Dendritic cell treated with granulocyte-macrophage colony-stimulating factor and Interleukin-4, amounts not matched to agents 40 ng/mL and 50 ng/mL, for 4 days (primary cell): ENCODE measurements at regions not wholly inside any gene's neighbourhood (a gene's known extent, or its start where the extent isn't known, plus 50 kb on each side); places are given as distances from the start of the nearest gene placed in this dataset.
"Not testable (repeated sequence)": the region's sequence is repeated elsewhere in the genome, so short reads cannot be mapped to it uniquely, and the experiment has no call there.

Source experiments
- H3K27ac Mint-ChIP-seq: one replicate; pipeline ENCODE4 v1.8.0; 2022; ENCODE audit warnings: mild to moderate bottlenecking, mixed read lengths
- H3K27me3 Mint-ChIP-seq: one replicate; pipeline ENCODE4 v1.8.0; 2022; ENCODE audit warnings: mild to moderate bottlenecking, mixed read lengths
- H3K36me3 Mint-ChIP-seq: one replicate; pipeline ENCODE4 v1.8.0; 2022; ENCODE audit warnings: low read depth, mixed read lengths
- H3K4me1 Mint-ChIP-seq: one replicate; pipeline ENCODE4 v1.8.0; 2022; ENCODE audit warnings: low read depth, mixed read lengths
- H3K4me3 Mint-ChIP-seq: one replicate; pipeline ENCODE4 v1.8.0; 2022; ENCODE audit warnings: mild to moderate bottlenecking, moderate library complexity, mixed read lengths
- H3K9me3 Mint-ChIP-seq: one replicate; pipeline ENCODE4 v1.8.0; 2022; ENCODE audit warnings: mixed read lengths
- intact Hi-C: fragments of 100-400 bp; cut with micrococcal nuclease; formaldehyde crosslinking; loops from one replicate; pipeline ENCODE4 v1.15.0; 2022

DNA sequence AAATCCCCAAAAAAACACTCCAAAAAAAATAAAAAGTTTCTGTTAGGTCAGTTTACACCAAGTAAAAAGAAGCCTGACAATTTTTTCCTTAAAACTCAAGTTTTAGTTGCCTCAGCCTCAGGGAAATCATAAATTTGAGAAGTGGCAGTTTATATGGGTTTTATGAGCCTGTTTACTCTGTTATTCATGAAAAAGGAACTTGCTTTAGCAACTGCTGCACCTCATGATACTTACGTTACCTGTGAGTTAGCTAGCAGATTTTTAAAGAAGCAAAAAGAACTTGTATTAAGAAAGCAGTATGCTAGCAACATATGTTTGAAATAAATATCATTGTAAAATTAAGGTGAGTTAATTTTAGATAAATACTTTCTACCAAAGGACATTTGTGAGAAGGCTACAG lies 1264.5 kb upstream of the PHF14 start:
- H3K4me3 Mint-ChIP-seq = no peak overlapping the region

DNA sequence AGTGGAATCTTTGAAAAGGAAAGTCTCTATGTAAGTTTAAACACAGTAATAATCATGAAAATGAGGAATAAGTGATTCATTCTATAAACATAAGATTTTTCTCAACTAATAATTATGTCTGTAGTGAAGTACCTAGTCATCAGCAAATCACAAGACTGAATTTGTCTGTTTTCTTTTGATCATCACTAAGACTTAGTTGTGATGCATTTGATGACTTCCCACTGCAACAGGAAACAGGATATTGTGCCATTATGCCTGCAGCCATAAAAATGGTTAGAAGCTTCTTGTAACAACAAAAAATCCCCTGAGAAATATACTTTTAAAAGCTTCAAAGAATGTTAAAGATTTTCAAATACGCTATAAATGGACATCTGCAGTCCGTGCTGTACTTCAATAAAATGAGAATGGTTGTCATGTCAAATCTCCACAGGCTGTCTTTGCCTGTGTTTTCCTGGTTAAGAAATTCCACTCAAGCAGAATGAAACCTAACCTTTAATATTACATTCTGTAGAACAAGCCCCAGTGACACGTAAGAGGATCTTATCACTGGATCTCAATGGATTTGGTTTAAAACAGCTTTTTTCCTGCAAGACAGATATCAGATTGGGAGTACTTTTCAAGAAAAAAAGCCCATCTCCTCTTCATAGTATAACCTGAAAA lies 1262.3 kb upstream of the PHF14 start:
- H3K27me3 Mint-ChIP-seq = no peaks in the 10 kb centered on the region

More for the DNA sequence above, 1264.5 kb upstream of the PHF14 start:
- intact Hi-C loops = no loop called here
- H3K36me3 Mint-ChIP-seq = no peaks in the 10 kb centered on the region
- no peak overlapping the region for H3K27ac Mint-ChIP-seq
- no peaks in the 10 kb centered on the region for H3K4me1 Mint-ChIP-seq
- H3K9me3 Mint-ChIP-seq = peaks cover 2% of the 10 kb centered on the region
- H3K27me3 Mint-ChIP-seq = no peaks in the 10 kb centered on the region

DNA sequence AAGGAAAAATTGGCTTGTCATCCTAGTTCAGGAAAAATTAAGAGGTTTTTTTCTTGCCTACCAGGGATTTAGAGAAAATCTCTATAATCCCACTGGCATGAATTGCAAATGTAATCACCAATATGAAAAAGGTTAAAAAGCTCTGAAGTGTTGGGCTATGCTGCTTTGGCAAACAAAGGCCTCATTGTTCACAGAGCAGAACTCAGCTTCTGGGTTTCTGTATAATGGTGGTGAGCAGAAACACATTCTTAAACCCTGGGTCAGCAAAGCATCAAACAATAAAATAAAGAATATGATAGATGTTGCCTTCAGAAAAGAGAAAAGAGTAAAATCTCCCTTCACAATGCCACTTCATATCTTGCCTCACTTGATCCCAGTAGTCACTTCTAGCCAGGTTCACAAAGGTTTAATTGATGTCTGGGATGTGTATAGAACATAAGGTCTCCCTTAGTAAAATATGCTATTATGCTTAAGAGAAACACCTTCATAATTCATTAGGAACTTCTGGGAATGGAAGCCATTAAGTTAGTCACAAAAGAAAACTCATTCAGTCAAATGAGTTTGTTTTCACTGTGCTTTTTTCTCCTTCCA lies 1255.5 kb upstream of the PHF14 start:
- Mint-ChIP-seq H3K4me1 (no peaks in the 10 kb centered on the region), H3K4me3 (no peak overlapping the region), H3K9me3 (peaks cover 36% of the 10 kb centered on the region), H3K27ac (no peak overlapping the region), H3K36me3 (no peaks in the 10 kb centered on the region), H3K27me3 (no peaks in the 10 kb centered on the region)
- intact Hi-C loops = no loop called here

More for the DNA sequence above, 1262.3 kb upstream of the PHF14 start:
- Mint-ChIP-seq H3K4me1 (no peaks in the 10 kb centered on the region), H3K27ac (no peak overlapping the region), H3K4me3 (no peak overlapping the region), H3K36me3 (no peaks in the 10 kb centered on the region), H3K9me3 (peaks cover 14% of the 10 kb centered on the region)
- intact Hi-C loops = no loop called here

DNA sequence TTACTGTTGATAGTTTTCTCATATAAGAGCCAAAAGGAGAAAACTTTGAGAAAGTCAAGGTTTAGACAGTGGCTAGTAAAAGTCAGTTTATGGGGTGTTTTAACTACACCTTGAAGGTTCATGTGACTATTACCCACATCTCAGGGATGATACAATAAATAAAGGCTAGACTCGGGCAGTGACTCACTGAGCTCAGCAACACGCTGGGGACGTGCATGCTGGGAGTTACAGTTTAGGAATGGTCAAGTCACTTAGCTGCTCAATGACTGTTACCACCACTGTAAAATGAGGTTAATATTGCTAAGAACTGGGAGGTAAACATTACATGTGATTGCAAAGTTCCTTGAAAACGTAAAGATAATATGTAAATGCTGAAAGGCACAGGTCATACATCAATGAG lies 1254.4 kb upstream of the PHF14 start:
- no peak overlapping the region for H3K27ac Mint-ChIP-seq
- intact Hi-C loops = no loop called here
- H3K36me3 Mint-ChIP-seq = no peaks in the 10 kb centered on the region
- H3K4me3 Mint-ChIP-seq = no peak overlapping the region
- H3K27me3 Mint-ChIP-seq = no peaks in the 10 kb centered on the region
- peaks cover 33% of the 10 kb centered on the region for H3K9me3 Mint-ChIP-seq
- H3K4me1 Mint-ChIP-seq = no peaks in the 10 kb centered on the region

DNA sequence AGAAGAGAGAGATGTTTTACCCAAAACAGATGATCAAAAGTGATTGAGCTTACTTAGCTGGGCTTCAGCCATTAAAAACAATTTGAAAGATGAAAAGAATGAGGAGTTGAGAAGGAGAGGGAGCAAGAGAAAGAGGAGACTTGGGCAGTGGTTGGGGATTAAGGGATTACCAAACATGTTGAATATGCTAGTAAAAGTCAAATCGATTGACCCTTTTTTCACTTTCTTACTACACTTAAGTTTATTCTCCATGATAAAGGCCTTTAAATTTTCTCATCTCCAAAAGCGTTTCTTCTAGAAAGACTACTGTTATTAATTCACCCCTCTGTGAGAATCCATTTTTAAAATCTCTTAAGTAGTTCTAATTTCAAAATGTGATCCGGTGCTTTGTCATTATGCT lies 1254.0 kb upstream of the PHF14 start:
- intact Hi-C loops = no loop called here
- Mint-ChIP-seq H3K4me1 (no peaks in the 10 kb centered on the region), H3K4me3 (no peak overlapping the region), H3K36me3 (no peaks in the 10 kb centered on the region), H3K9me3 (peaks cover 33% of the 10 kb centered on the region), H3K27me3 (no peaks in the 10 kb centered on the region), H3K27ac (no peak overlapping the region)

GRCh38 chr7:9725940-9726663 lies 1247.6 kb upstream of the PHF14 start:
- peaks cover 43% of the 10 kb centered on the region for H3K9me3 Mint-ChIP-seq
- H3K27ac Mint-ChIP-seq, H3K4me1 Mint-ChIP-seq, H3K36me3 Mint-ChIP-seq, intact Hi-C loops, H3K27me3 Mint-ChIP-seq, H3K4me3 Mint-ChIP-seq: not testable (repeated sequence)

GRCh38 chr7:9726811-9727210 lies 1246.9 kb upstream of the PHF14 start:
- H3K4me1 Mint-ChIP-seq, H3K36me3 Mint-ChIP-seq, H3K27me3 Mint-ChIP-seq, H3K27ac Mint-ChIP-seq, intact Hi-C loops, H3K4me3 Mint-ChIP-seq: not testable (repeated sequence)
- H3K9me3 Mint-ChIP-seq = peaks cover 36% of the 10 kb centered on the region

DNA sequence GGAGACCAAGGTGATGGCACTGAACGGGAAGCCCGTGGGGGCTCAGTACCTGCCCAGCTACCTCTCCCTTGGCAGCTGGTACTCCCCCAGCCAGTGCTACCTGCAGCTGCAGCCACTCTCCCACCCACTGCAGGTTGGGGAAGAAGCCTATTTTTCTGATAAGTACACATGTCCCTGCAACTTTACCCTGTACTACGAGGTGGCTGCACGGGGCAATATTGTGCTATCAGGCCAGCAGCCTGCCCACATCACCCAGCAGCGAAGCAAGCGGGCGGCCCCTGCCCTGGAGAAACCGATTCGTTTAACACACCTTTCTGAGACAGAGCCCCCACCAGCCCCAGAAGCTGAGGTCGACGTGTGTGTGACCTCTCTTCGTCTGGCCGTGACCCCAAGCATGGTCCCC lies 1246.2 kb upstream of the PHF14 start:
- intact Hi-C loops, H3K27me3 Mint-ChIP-seq, H3K4me3 Mint-ChIP-seq, H3K4me1 Mint-ChIP-seq, H3K27ac Mint-ChIP-seq, H3K36me3 Mint-ChIP-seq: not testable (repeated sequence)
- H3K9me3 Mint-ChIP-seq = peaks cover 36% of the 10 kb centered on the region

DNA sequence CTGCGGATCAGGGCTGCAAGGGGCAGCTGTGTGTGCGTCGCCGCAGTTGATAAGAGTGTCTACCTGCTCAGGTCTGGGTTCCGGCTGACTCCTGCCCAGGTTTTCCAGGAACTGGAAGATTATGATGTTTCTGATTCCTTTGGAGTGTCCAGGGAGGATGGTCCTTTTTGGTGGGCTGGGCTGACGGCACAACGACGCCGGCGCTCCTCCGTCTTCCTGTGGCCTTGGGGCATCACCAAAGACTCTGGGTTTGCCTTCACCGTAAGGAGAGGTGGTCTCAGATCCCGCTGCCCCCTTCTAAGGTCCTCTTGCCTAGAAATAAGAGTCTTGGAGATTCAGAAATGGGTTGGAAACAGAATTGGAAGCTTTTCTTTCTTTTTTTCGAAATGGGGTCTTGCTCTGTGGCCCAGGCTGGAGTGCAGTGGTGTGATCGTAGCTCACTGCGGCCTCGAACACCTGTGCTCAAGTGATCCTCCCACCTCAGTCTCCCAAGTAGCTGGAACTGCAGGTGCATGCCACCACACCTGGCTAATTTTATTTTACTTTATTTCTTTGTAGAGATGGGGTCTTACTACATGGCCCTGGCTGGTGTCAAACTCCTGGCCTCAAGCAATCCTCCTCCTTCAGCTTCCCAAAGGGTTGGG lies 1245.5 kb upstream of the PHF14 start:
- H3K36me3 Mint-ChIP-seq, H3K4me1 Mint-ChIP-seq, H3K27me3 Mint-ChIP-seq, H3K4me3 Mint-ChIP-seq, intact Hi-C loops, H3K27ac Mint-ChIP-seq: not testable (repeated sequence)
- peaks cover 36% of the 10 kb centered on the region for H3K9me3 Mint-ChIP-seq

DNA sequence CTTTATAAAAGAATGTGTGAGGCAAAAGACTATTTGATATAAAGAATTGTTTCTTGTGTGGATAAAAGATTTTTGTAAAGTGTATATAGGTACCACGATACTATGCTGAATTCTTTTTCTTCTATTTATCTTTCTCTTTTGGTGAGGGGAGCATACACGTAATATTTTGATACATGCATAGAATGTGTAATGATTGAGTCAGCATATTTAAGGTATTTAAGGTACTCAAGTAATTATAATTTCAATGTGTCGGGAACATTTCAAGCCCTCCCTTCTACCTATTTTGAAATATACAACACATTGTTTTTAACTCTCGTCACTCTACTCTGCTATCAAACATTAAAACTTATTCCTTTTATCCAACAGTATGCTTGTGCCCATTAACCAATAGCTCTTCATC lies 1221.6 kb upstream of the PHF14 start:
- no peaks in the 10 kb centered on the region for H3K4me1 Mint-ChIP-seq
- no peak overlapping the region for H3K4me3 Mint-ChIP-seq
- no peaks in the 10 kb centered on the region for H3K27me3 Mint-ChIP-seq
- H3K9me3 Mint-ChIP-seq = peaks cover 41% of the 10 kb centered on the region
- no peak overlapping the region for H3K27ac Mint-ChIP-seq
- intact Hi-C loops = no loop called here
- no peaks in the 10 kb centered on the region for H3K36me3 Mint-ChIP-seq

DNA sequence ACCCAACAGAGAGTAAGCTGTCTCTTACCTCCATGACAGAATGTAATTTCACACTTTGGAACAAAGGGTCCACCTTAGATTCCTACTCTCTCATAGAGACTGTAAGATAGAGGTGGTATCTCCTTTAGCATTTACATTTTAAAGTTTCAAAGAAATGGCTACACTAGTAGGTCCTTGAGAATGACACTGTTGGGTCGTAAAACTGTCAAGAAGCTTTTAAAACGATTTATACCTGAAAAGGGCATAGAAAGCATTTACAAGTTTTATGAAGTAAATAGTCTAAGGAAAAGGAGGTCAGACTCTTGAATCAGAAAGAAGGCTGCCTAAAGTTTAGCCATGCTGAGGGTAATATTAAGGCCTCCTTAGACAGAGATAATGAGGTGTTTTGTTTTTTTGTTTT lies 1212.4 kb upstream of the PHF14 start:
- no peak overlapping the region for H3K4me3 Mint-ChIP-seq

GRCh38 chr7:9776900-9777299 lies 1196.8 kb upstream of the PHF14 start:
- intact Hi-C loops = no loop called here
- no peaks in the 10 kb centered on the region for H3K27me3 Mint-ChIP-seq
- no peaks in the 10 kb centered on the region for H3K4me1 Mint-ChIP-seq
- no peak overlapping the region for H3K27ac Mint-ChIP-seq
- H3K36me3 Mint-ChIP-seq = no peaks in the 10 kb centered on the region
- H3K9me3 Mint-ChIP-seq = peaks cover 35% of the 10 kb centered on the region
- H3K4me3 Mint-ChIP-seq = no peak overlapping the region

More for the DNA sequence above, 1212.4 kb upstream of the PHF14 start:
- Mint-ChIP-seq H3K27ac (no peak overlapping the region), H3K27me3 (no peaks in the 10 kb centered on the region), H3K9me3 (peaks cover 2% of the 10 kb centered on the region), H3K4me1 (no peaks in the 10 kb centered on the region), H3K36me3 (no peaks in the 10 kb centered on the region)
- intact Hi-C loops = no loop called here

GRCh38 chr7:9778367-9778766 lies 1195.3 kb upstream of the PHF14 start:
- H3K9me3 Mint-ChIP-seq = peaks cover 26% of the 10 kb centered on the region
- intact Hi-C loops = no loop called here
- no peaks in the 10 kb centered on the region for H3K4me1 Mint-ChIP-seq
- H3K36me3 Mint-ChIP-seq = no peaks in the 10 kb centered on the region
- H3K27me3 Mint-ChIP-seq = no peaks in the 10 kb centered on the region
- H3K4me3 Mint-ChIP-seq = no peak overlapping the region
- H3K27ac Mint-ChIP-seq = no peak overlapping the region

GRCh38 chr7:9781710-9782109 lies 1192.0 kb upstream of the PHF14 start:
- Mint-ChIP-seq H3K36me3 (no peaks in the 10 kb centered on the region), H3K9me3 (peaks cover 29% of the 10 kb centered on the region), H3K4me3 (no peak overlapping the region), H3K27ac (no peak overlapping the region), H3K4me1 (no peaks in the 10 kb centered on the region), H3K27me3 (no peaks in the 10 kb centered on the region)
- intact Hi-C loops = no loop called here
